Islet of Langerhans (tissue), 1 donor: ENCODE measurements at regions not wholly inside any gene's neighbourhood (a gene's known extent, or its start where the extent isn't known, plus 50 kb on each side); places are given as distances from the start of the nearest gene placed in this dataset.

Source experiments
- FAIRE-seq: peaks from one replicate; lab custom pipeline; 2011; peaks lifted over from hg19 to GRCh38; lab: Jason Lieb, UNC

GRCh38 chr7:114755856-114756255 lies 166.0 kb upstream of the MDFIC start:
- no peak for FAIRE-seq

- no peak for FAIRE-seq
Measured at GRCh38 chr7:114758661-114759227, 163.2 kb upstream of the MDFIC start.

GRCh38 chr7:114759347-114760062 lies 162.4 kb upstream of the MDFIC start:
- FAIRE-seq: no peak

- FAIRE-seq: no peak
Measured at GRCh38 chr7:114760477-114760876, 161.4 kb upstream of the MDFIC start.

GRCh38 chr7:114761973-114762372 lies 159.9 kb upstream of the MDFIC start:
- no peak for FAIRE-seq

- FAIRE-seq: no peak
Measured at GRCh38 chr7:114765331-114766040, 156.4 kb upstream of the MDFIC start.

- no peak for FAIRE-seq
Measured at GRCh38 chr7:114766041-114766356, 155.9 kb upstream of the MDFIC start.

DNA sequence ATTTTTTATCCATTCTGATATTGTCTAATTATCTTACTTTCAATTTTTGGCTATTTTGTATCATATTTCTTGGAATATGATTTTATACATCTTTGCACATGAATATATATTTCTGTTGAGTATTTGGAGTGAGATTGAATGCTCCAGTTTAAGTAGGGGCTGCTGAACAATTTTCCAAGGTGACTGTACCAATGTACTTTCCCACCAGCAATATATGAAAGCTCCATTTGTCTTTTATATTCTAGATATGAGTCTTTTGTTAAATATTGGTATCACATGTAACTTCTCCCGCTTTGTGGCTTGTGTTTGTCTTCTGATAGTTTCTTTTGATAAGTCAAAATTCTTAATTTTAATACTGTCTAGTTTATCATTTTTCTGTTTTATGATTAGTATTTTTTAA lies 144.6 kb upstream of the MDFIC start:
- no peak for FAIRE-seq

- FAIRE-seq: no peak
Measured at GRCh38 chr7:114783508-114783907, 138.4 kb upstream of the MDFIC start.

- no peak for FAIRE-seq
Measured at GRCh38 chr7:114784177-114784576, 137.7 kb upstream of the MDFIC start.

- FAIRE-seq: no peak
Measured at GRCh38 chr7:114784746-114785145, 137.1 kb upstream of the MDFIC start.

DNA sequence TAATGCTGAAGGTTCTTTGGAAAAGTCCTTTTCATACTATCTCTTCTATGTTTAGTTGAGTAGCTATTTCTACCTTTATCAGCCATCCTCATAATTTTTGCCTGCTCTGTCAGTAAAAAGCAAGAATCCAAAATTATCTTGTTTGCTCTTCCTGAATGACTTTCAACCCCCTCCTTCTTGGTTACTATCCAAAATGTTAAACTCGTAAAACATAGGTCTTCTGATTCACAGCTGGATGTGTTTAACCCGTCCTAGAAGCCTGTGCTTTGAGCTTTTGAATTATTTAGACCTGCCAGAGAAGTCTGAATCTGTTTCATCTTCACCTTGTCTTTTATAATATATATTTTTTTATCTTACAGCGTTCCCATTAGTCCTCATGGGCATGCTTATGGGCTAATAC lies 136.4 kb upstream of the MDFIC start:
- no peak for FAIRE-seq

- FAIRE-seq: no peak
Measured at GRCh38 chr7:114786455-114786854, 135.4 kb upstream of the MDFIC start.

DNA sequence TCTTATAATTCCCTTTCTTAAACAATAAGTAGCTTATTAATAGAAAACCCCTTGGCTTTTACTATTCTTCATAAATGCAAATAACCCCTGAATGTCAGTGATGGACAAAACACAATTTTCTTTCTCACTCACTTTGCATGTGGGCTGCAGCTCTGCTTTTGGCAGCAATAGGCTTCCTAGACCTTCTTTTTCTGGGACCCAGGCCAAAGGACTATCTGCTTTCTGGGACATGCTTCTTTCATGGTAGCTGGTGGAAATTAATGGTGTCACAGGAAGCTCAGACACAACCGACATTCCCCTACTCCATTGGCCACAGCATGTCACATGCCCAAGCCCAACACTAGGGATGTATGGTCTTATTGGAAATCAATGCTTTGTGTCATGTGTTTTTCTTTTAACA lies 134.3 kb upstream of the MDFIC start:
- FAIRE-seq: no peak

GRCh38 chr7:114788706-114789105 lies 133.2 kb upstream of the MDFIC start:
- no peak for FAIRE-seq

- FAIRE-seq: no peak
Measured at GRCh38 chr7:114789161-114789560, 132.7 kb upstream of the MDFIC start.

GRCh38 chr7:114789871-114790311 lies 132.0 kb upstream of the MDFIC start:
- no peak for FAIRE-seq

- no peak for FAIRE-seq
Measured at GRCh38 chr7:114790521-114790920, 131.4 kb upstream of the MDFIC start.

GRCh38 chr7:114791771-114792170 lies 130.1 kb upstream of the MDFIC start:
- FAIRE-seq: no peak

DNA sequence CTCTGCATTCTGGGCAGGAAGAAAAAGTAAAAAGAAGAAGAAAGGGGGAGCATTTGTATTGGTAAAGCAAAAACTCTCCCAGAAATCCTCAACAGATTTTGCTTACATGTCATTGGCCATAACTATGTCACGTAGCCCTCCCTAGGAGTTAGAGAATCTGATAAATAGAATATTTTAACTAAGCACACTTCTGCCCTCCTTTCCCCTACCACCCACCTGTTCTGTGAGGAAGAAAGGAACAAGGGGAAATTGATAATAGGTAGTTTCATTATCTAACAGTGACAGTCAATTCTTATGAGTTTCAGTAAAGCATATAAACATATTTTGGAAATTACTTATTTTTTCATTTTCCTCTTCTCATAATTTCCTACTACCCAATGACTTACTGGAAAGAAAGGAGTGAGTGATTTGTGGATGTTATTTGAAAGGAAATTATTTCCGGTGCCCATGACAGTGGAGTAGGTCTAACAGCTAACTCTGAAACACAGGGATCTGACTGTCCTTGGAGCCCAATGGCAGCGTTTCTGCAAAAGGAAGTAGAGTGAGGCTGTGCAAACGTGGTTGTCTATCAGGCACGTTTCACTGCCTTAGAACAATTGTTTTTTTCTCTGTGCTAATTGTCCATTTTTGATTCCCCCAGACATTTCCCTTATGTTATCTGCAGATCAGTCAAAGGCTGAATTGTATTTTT lies 128.6 kb upstream of the MDFIC start:
- FAIRE-seq: no peak

DNA sequence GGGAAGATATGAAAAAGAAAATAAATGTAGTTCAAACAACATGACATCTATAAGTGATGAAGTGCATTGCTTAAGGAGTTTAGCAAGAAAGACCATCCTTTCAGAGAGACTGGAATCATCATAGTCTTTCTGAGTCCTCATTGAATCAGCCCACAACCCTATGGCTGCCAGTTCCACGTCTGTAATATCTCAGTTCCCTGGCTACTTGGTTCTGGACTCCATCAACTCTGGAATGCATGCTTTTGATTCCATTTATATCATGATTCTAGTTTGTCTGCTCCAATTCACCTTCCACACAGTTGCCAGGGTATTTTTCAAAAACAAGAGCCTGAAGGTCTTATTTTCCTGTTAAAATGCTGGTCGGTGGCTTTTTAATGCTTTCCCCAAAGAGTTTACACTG lies 126.4 kb upstream of the MDFIC start:
- no peak for FAIRE-seq

DNA sequence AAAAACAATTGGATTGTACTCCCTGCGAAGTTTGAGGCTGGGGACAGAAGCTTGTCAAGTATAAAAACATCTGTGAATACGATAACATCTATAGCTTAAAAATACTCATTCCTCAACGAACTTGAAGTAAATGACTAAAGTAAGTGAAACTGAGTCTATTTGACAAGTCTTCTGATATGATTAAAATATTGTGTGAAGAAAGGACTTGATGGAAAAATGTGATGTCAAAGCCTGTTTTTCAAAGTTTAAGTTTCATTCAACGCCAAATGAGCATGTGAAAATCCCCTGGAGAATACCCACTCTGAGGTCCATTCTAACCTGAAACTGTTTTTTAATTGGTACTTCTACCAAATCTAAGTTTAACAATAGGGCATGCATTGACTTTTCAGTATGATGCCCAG lies 122.3 kb upstream of the MDFIC start:
- FAIRE-seq: no peak

GRCh38 chr7:114802632-114803031 lies 119.3 kb upstream of the MDFIC start:
- FAIRE-seq: no peak
